GM23338 (cell line): ENCODE measurements at regions not wholly inside any gene's neighbourhood (a gene's known extent, or its start where the extent isn't known, plus 50 kb on each side); places are given as distances from the start of the nearest gene placed in this dataset.

Experiments used
- EZH2 ChIP-seq: fragments of 200-600 bp; sonication (generic); IDR thresholded peaks from one replicate; pipeline ENCODE4 v1.8.0; 2017; ENCODE audit warnings: antibody characterized with exemption, mild to moderate bottlenecking, low read depth; ENCODE audit not compliant: unreplicated experiment
- EZH2phosphoT487 ChIP-seq: fragments of 200-600 bp; sonication (generic); IDR thresholded peaks from one replicate; pipeline ENCODE4 v1.8.1; 2018; ENCODE audit warnings: antibody characterized with exemption; ENCODE audit not compliant: unreplicated experiment
- JUNB ChIP-seq: IDR thresholded peaks from one replicate; pipeline ENCODE4 v1.6.1; 2016; ENCODE audit warnings: antibody characterized with exemption; ENCODE audit not compliant: unreplicated experiment
- POLR2AphosphoS5 ChIP-seq: IDR thresholded peaks from 2 replicates; pipeline ENCODE4 v1.6.1; 2016; ENCODE audit warnings: antibody characterized with exemption, low read depth
- ZNF114 ChIP-seq: fragments of 250-450 bp; sonication (Bioruptor Pico); IDR thresholded peaks from 2 replicates; pipeline ENCODE4 v1.5.0; 2020; ENCODE audit warnings: mild to moderate bottlenecking, moderate library complexity
- TF ChIP-seq, protein P1 (sequence below), 2 experiments: fragments of 200-600 bp in 1 of 2; sonication (generic) in 1 of 2; conservative IDR thresholded peaks; 2 replicates each; pipeline versions ENCODE4 v1.5.1 to v1.6.1; 2016 to 2017; ENCODE audit warnings: antibody characterized with exemption in 2 of 2, low read depth in 2 of 2, mild to moderate bottlenecking in 2 of 2, moderate library complexity in 1 of 2
- TF ChIP-seq, protein P2 (sequence below): IDR thresholded peaks from one replicate; pipeline ENCODE4 v1.6.1; 2018; ENCODE audit warnings: antibody characterized with exemption; ENCODE audit not compliant: unreplicated experiment

DNA sequence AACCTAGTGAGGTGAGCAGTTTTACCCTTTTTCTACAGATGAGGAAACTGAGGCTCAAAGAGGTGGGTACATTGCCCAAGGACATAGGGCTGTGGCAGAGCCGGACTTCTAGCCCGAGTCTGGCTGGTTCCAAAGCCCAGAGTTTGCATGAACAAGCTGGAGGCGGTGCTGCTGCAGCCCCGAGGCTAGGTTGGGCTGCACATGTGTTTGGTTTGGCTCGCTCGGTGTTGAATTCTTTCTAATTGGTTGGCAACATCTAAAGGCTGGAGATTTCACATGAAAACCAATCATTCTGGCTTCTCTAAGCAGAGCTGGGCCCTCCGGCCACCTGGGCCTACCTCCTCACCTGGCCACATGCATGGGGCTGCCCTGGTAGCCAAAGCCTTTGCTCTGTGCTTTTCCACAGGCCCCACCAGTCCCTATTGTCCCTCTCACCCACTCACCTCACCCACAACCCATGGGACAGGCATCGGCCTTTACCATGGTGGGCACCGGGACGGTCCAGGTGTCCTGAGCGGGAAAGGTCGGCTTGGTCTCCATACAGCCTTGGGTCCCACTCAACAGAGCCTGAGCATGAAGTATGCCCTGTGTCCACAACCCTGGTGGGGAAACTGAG is 262.3 kb downstream of the NSG2 start:
- TF ChIP-seq, protein P1, sequence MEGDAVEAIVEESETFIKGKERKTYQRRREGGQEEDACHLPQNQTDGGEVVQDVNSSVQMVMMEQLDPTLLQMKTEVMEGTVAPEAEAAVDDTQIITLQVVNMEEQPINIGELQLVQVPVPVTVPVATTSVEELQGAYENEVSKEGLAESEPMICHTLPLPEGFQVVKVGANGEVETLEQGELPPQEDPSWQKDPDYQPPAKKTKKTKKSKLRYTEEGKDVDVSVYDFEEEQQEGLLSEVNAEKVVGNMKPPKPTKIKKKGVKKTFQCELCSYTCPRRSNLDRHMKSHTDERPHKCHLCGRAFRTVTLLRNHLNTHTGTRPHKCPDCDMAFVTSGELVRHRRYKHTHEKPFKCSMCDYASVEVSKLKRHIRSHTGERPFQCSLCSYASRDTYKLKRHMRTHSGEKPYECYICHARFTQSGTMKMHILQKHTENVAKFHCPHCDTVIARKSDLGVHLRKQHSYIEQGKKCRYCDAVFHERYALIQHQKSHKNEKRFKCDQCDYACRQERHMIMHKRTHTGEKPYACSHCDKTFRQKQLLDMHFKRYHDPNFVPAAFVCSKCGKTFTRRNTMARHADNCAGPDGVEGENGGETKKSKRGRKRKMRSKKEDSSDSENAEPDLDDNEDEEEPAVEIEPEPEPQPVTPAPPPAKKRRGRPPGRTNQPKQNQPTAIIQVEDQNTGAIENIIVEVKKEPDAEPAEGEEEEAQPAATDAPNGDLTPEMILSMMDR (conservative IDR thresholded peaks at IDR 0.05; ENCODE audit: low read depth in 2 of 2): no peak
- TF ChIP-seq JUNB (no peak), EZH2 (no peak), POLR2AphosphoS5 (no peak), ZNF114 (no peak), EZH2phosphoT487 (no peak)
- TF ChIP-seq, protein P2, sequence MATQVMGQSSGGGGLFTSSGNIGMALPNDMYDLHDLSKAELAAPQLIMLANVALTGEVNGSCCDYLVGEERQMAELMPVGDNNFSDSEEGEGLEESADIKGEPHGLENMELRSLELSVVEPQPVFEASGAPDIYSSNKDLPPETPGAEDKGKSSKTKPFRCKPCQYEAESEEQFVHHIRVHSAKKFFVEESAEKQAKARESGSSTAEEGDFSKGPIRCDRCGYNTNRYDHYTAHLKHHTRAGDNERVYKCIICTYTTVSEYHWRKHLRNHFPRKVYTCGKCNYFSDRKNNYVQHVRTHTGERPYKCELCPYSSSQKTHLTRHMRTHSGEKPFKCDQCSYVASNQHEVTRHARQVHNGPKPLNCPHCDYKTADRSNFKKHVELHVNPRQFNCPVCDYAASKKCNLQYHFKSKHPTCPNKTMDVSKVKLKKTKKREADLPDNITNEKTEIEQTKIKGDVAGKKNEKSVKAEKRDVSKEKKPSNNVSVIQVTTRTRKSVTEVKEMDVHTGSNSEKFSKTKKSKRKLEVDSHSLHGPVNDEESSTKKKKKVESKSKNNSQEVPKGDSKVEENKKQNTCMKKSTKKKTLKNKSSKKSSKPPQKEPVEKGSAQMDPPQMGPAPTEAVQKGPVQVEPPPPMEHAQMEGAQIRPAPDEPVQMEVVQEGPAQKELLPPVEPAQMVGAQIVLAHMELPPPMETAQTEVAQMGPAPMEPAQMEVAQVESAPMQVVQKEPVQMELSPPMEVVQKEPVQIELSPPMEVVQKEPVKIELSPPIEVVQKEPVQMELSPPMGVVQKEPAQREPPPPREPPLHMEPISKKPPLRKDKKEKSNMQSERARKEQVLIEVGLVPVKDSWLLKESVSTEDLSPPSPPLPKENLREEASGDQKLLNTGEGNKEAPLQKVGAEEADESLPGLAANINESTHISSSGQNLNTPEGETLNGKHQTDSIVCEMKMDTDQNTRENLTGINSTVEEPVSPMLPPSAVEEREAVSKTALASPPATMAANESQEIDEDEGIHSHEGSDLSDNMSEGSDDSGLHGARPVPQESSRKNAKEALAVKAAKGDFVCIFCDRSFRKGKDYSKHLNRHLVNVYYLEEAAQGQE: no peak
